ENCODE measurements at regions not wholly inside any gene's neighbourhood (a gene's known extent, or its start where the extent isn't known, plus 50 kb on each side); places are given as distances from the start of the nearest gene placed in this dataset.

- Mint-ChIP-seq H3K36me3 (no peaks in the 10 kb centered on the region), H3K27me3 (no peaks in the 10 kb centered on the region), H3K27ac (no peak overlapping the region), H3K9me3 (no peaks in the 10 kb centered on the region), H3K4me3 (no peak overlapping the region), H3K4me1 (peaks cover 24 to 42% of the 10 kb centered on the region in 2 donors)
- ATAC-seq (replicated peaks) (peak in 1 of 2 donors; percentile 31), DNase-seq (no peak)
Observed at GRCh38 chr10:63716016-63716580, 194.9 kb downstream of the REEP3 start.

GRCh38 chr10:63717027-63717715 lies 196.0 kb downstream of the REEP3 start:
- Mint-ChIP-seq H3K9me3 (no peaks in the 10 kb centered on the region), H3K36me3 (no peaks in the 10 kb centered on the region), H3K4me1 (peaks cover 14 to 32% of the 10 kb centered on the region in 2 donors), H3K4me3 (no peak overlapping the region), H3K27me3 (peaks cover 0 to 4% of the 10 kb centered on the region in 2 donors), H3K27ac (no peak overlapping the region)
- no peak for DNase-seq
- no peak for ATAC-seq (replicated peaks)

GRCh38 chr10:63718006-63718405 lies 196.8 kb downstream of the REEP3 start:
- H3K36me3 Mint-ChIP-seq, result no peaks in the 10 kb centered on the region
- ATAC-seq (replicated peaks), result no peak

GRCh38 chr10:63718421-63718820 lies 197.2 kb downstream of the REEP3 start:
- no peak for DNase-seq
- H3K9me3 Mint-ChIP-seq, result no peaks in the 10 kb centered on the region
- H3K27me3 Mint-ChIP-seq, result peaks cover 3 to 10% of the 10 kb centered on the region in 2 donors
- H3K27ac Mint-ChIP-seq, result no peak overlapping the region
- H3K4me3 Mint-ChIP-seq, result no peak overlapping the region
- no peaks in the 10 kb centered on the region for H3K36me3 Mint-ChIP-seq
- no peak for ATAC-seq (replicated peaks)
- H3K4me1 Mint-ChIP-seq, result peaks cover 9 to 19% of the 10 kb centered on the region in 2 donors

More at GRCh38 chr10:63718006-63718405, 196.8 kb downstream of the REEP3 start:
- no peaks in the 10 kb centered on the region for H3K9me3 Mint-ChIP-seq
- no peak overlapping the region for H3K27ac Mint-ChIP-seq
- no peak for DNase-seq
- H3K4me1 Mint-ChIP-seq, result peaks cover 11 to 23% of the 10 kb centered on the region in 2 donors
- peaks cover 0 to 9% of the 10 kb centered on the region in 2 donors for H3K27me3 Mint-ChIP-seq
- no peak overlapping the region for H3K4me3 Mint-ChIP-seq

- Mint-ChIP-seq H3K27me3 (peaks cover 12 to 19% of the 10 kb centered on the region in 2 donors), H3K27ac (no peak overlapping the region)
- no peak for ATAC-seq (replicated peaks)
Observed at GRCh38 chr10:63719226-63719856, 198.1 kb downstream of the REEP3 start.

GRCh38 chr10:63720072-63720537 lies 198.9 kb downstream of the REEP3 start:
- DNase-seq (peak; percentile 26), ATAC-seq (replicated peaks) (peak; percentile 60 to 65)
- H3K36me3 Mint-ChIP-seq, result no peaks in the 10 kb centered on the region
- H3K4me3 Mint-ChIP-seq, result no peak overlapping the region
- H3K9me3 Mint-ChIP-seq, result no peaks in the 10 kb centered on the region
- peaks cover 19 to 24% of the 10 kb centered on the region in 2 donors for H3K27me3 Mint-ChIP-seq
- H3K4me1 Mint-ChIP-seq, result peaks cover 7 to 17% of the 10 kb centered on the region in 2 donors
- H3K27ac Mint-ChIP-seq, result no peak overlapping the region

More at GRCh38 chr10:63719226-63719856, 198.1 kb downstream of the REEP3 start:
- H3K9me3 Mint-ChIP-seq, result no peaks in the 10 kb centered on the region
- no peak for DNase-seq
- H3K4me1 Mint-ChIP-seq, result peaks cover 7 to 18% of the 10 kb centered on the region in 2 donors
- H3K4me3 Mint-ChIP-seq, result no peak overlapping the region
- no peaks in the 10 kb centered on the region for H3K36me3 Mint-ChIP-seq

GRCh38 chr10:63720676-63721075 lies 199.5 kb downstream of the REEP3 start:
- Mint-ChIP-seq H3K4me3 (no peak overlapping the region), H3K27me3 (peaks cover 24 to 25% of the 10 kb centered on the region in 2 donors), H3K36me3 (no peaks in the 10 kb centered on the region), H3K27ac (no peak overlapping the region), H3K4me1 (peaks cover 7 to 12% of the 10 kb centered on the region in 2 donors), H3K9me3 (no peaks in the 10 kb centered on the region)
- DNase-seq (no peak), ATAC-seq (replicated peaks) (no peak)

- Mint-ChIP-seq H3K4me3 (no peak overlapping the region), H3K27ac (no peak overlapping the region), H3K4me1 (peaks cover 0 to 2% of the 10 kb centered on the region in 2 donors), H3K36me3 (no peaks in the 10 kb centered on the region), H3K27me3 (peaks cover 41 to 43% of the 10 kb centered on the region in 2 donors), H3K9me3 (peaks cover 0 to 1% of the 10 kb centered on the region in 2 donors)
- no peak for DNase-seq
- no peak for ATAC-seq (replicated peaks)
Observed at GRCh38 chr10:63722537-63722936, 201.3 kb downstream of the REEP3 start.

- Mint-ChIP-seq H3K36me3 (no peaks in the 10 kb centered on the region), H3K27me3 (peaks cover 45 to 50% of the 10 kb centered on the region in 2 donors), H3K27ac (no peak overlapping the region), H3K4me3 (no peak overlapping the region), H3K9me3 (peaks cover 0 to 1% of the 10 kb centered on the region in 2 donors), H3K4me1 (no peaks in the 10 kb centered on the region)
- DNase-seq (no peak), ATAC-seq (replicated peaks) (no peak)
Observed at GRCh38 chr10:63723320-63723719, 202.1 kb downstream of the REEP3 start.

GRCh38 chr10:63723741-63724140 lies 202.5 kb downstream of the REEP3 start:
- Mint-ChIP-seq H3K4me3 (no peak overlapping the region), H3K4me1 (no peaks in the 10 kb centered on the region), H3K9me3 (peaks cover 0 to 1% of the 10 kb centered on the region in 2 donors), H3K36me3 (no peaks in the 10 kb centered on the region), H3K27ac (no peak overlapping the region), H3K27me3 (peaks cover 46 to 55% of the 10 kb centered on the region in 2 donors)
- DNase-seq, result no peak
- no peak for ATAC-seq (replicated peaks)

- no peaks in the 10 kb centered on the region for H3K4me1 Mint-ChIP-seq
- no peak overlapping the region for H3K4me3 Mint-ChIP-seq
- H3K27ac Mint-ChIP-seq, result no peak overlapping the region
- H3K36me3 Mint-ChIP-seq, result no peaks in the 10 kb centered on the region
- H3K9me3 Mint-ChIP-seq, result peaks cover 0 to 1% of the 10 kb centered on the region in 2 donors
- ATAC-seq (replicated peaks) (no peak), DNase-seq (no peak)
- peaks cover 50 to 62% of the 10 kb centered on the region in 2 donors for H3K27me3 Mint-ChIP-seq
Observed at GRCh38 chr10:63724922-63725321, 203.7 kb downstream of the REEP3 start.

- Mint-ChIP-seq H3K27ac (no peak overlapping the region), H3K36me3 (no peaks in the 10 kb centered on the region), H3K4me3 (no peak overlapping the region), H3K4me1 (no peaks in the 10 kb centered on the region), H3K27me3 (peaks cover 49 to 62% of the 10 kb centered on the region in 2 donors), H3K9me3 (peaks cover 0 to 1% of the 10 kb centered on the region in 2 donors)
- DNase-seq, result no peak
- no peak for ATAC-seq (replicated peaks)
Observed at GRCh38 chr10:63726867-63727266, 205.7 kb downstream of the REEP3 start.

- H3K4me1 Mint-ChIP-seq, result no peaks in the 10 kb centered on the region
- ATAC-seq (replicated peaks), result no peak
- no peak overlapping the region for H3K4me3 Mint-ChIP-seq
- no peaks in the 10 kb centered on the region for H3K36me3 Mint-ChIP-seq
- no peak for DNase-seq
- peaks cover 41 to 62% of the 10 kb centered on the region in 2 donors for H3K27me3 Mint-ChIP-seq
- peaks cover 0 to 1% of the 10 kb centered on the region in 2 donors for H3K9me3 Mint-ChIP-seq
- H3K27ac Mint-ChIP-seq, result no peak overlapping the region
Observed at GRCh38 chr10:63727636-63728035, 206.4 kb downstream of the REEP3 start.

GRCh38 chr10:63735305-63735704 lies 214.1 kb downstream of the REEP3 start:
- no peak for ATAC-seq (replicated peaks)
- no peaks in the 10 kb centered on the region for H3K27me3 Mint-ChIP-seq
- no peaks in the 10 kb centered on the region for H3K9me3 Mint-ChIP-seq
- H3K4me3 Mint-ChIP-seq, result no peak overlapping the region
- H3K27ac Mint-ChIP-seq, result no peak overlapping the region
- H3K36me3 Mint-ChIP-seq, result no peaks in the 10 kb centered on the region
- H3K4me1 Mint-ChIP-seq, result no peaks in the 10 kb centered on the region
- DNase-seq, result no peak
